Smooth muscle cell (in vitro differentiated cells): ENCODE measurements at regions not wholly inside any gene's neighbourhood (a gene's known extent, or its start where the extent isn't known, plus 50 kb on each side); places are given as distances from the start of the nearest gene placed in this dataset.
"Not testable (repeated sequence)": the region's sequence is repeated elsewhere in the genome, so short reads cannot be mapped to it uniquely, and the experiment has no call there.

ENCODE experiments used
- DNase-seq: peaks from one replicate; lab custom pipeline; 2025; ENCODE audit not compliant: unreplicated experiment; lab: John Stamatoyannopoulos, UW
- H2AFZ ChIP-seq: fragments of 200-600 bp; sonication (generic); 2 replicates; pipeline ENCODE4 v1.6.0; 2016; ENCODE audit warnings: antibody characterized with exemption, low read depth, mild to moderate bottlenecking
- H3F3A ChIP-seq: fragments of 200-600 bp; sonication (generic); 2 replicates; pipeline ENCODE4 v1.6.0; 2017; ENCODE audit warnings: antibody characterized with exemption, low read depth
- H3K27ac ChIP-seq: fragments of 200-600 bp; sonication (generic); 2 replicates; pipeline ENCODE4 v1.5.1; 2016; ENCODE audit warnings: low read depth, mild to moderate bottlenecking
- H3K27me3 ChIP-seq: fragments of 200-600 bp; sonication (generic); 2 replicates; pipeline ENCODE4 v1.6.1; 2016; ENCODE audit warnings: low read depth, mild to moderate bottlenecking
- H3K36me3 ChIP-seq: fragments of 200-600 bp; sonication (generic); 2 replicates; pipeline ENCODE4 v1.5.1; 2016; ENCODE audit warnings: low read depth
- H3K4me1 ChIP-seq: fragments of 200-600 bp; sonication (generic); 2 replicates; pipeline ENCODE4 v1.5.1; 2016; ENCODE audit warnings: low read depth
- H3K4me2 ChIP-seq: fragments of 200-600 bp; sonication (generic); 2 replicates; pipeline ENCODE4 v1.6.0; 2016; ENCODE audit warnings: mild to moderate bottlenecking
- H3K4me3 ChIP-seq: fragments of 200-600 bp; sonication (generic); 2 replicates; pipeline ENCODE4 v1.5.1; 2016; ENCODE audit warnings: mild to moderate bottlenecking
- H3K79me2 ChIP-seq: fragments of 200-600 bp; sonication (generic); 2 replicates; pipeline ENCODE4 v1.6.0; 2016; ENCODE audit warnings: low read depth, mild to moderate bottlenecking
- H3K9ac ChIP-seq: fragments of 200-600 bp; sonication (generic); 2 replicates; pipeline ENCODE4 v1.6.0; 2016; ENCODE audit warnings: low read depth
- H3K9me3 ChIP-seq: fragments of 200-600 bp; sonication (generic); replicated peaks from 2 replicates; pipeline ENCODE4 v1.5.1; 2016; ENCODE audit warnings: low read depth
- H4K20me1 ChIP-seq: fragments of 200-600 bp; sonication (generic); 2 replicates; pipeline ENCODE4 v1.6.0; 2016; ENCODE audit warnings: low read depth
- WGBS: methylation state at CpG from one replicate; pipeline ENCODE4 v1.1.7; 2016; ENCODE audit warnings: low lambda C conversion rate; 5-methylcytosine and 5-hydroxymethylcytosine counted together
- TF ChIP-seq, protein P1 (sequence below): fragments of 200-600 bp; sonication (generic); IDR thresholded peaks from 2 replicates; pipeline ENCODE4 v1.5.1; 2017; ENCODE audit warnings: borderline replicate concordance, mild to moderate bottlenecking, antibody characterized with exemption; ENCODE audit not compliant: insufficient read depth, poor library complexity, severe bottlenecking

DNA sequence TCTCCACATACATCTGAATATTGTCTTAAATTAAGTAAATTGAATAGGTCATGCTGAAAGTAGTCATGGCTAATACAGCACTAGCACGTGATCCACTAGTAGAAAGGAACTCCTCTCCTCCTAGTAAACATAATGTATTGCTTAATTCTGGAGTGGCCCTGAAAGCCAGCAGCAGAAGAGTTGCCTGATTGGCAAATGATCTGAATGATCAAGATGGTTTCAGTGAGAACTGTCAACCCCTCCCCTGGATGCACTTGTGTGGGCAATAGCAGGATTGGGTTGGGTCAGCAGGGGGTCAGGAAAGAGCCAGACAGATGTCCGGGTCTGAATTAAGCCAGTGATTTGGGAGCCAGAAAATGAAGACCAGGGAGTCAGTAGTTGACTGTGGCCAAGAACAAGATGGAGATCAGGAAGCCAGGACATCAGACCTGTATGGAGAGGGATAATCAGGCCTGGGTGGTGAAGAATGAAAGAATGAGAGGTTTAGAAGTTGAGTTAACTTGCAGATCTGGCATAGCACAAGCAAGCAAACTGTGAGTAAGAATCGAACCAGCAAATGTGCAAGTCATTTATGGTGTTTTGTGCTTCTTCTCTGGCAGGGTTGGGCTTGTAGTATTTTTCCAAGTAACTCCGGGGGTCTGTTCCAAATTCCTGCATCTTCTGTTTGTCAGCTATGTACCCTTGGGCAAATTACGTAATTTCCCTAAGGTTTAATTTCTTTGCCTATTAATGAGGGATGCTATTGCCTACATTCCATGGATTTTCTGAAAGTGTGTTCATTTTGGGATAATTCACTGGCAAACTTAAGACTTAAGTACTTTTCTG lies 304.9 kb downstream of the CD109 start:
- Histone ChIP-seq H3K4me2 (no peak overlapping the region), H3K79me2 (no peaks in the 10 kb centered on the region), H4K20me1 (no peaks in the 10 kb centered on the region), H3K4me1 (no peaks in the 10 kb centered on the region), H3K27me3 (no peaks in the 10 kb centered on the region), H3K27ac (no peak overlapping the region), H3K4me3 (no peak overlapping the region), H2AFZ (no peak overlapping the region), H3F3A (no peaks in the 10 kb centered on the region), H3K9me3 (no peaks in the 10 kb centered on the region), H3K9ac (no peak overlapping the region), H3K36me3 (no peaks in the 10 kb centered on the region)
- TF ChIP-seq, protein P1, sequence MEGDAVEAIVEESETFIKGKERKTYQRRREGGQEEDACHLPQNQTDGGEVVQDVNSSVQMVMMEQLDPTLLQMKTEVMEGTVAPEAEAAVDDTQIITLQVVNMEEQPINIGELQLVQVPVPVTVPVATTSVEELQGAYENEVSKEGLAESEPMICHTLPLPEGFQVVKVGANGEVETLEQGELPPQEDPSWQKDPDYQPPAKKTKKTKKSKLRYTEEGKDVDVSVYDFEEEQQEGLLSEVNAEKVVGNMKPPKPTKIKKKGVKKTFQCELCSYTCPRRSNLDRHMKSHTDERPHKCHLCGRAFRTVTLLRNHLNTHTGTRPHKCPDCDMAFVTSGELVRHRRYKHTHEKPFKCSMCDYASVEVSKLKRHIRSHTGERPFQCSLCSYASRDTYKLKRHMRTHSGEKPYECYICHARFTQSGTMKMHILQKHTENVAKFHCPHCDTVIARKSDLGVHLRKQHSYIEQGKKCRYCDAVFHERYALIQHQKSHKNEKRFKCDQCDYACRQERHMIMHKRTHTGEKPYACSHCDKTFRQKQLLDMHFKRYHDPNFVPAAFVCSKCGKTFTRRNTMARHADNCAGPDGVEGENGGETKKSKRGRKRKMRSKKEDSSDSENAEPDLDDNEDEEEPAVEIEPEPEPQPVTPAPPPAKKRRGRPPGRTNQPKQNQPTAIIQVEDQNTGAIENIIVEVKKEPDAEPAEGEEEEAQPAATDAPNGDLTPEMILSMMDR = no peak
- no peak for DNase-seq
- 88% methylated on average over 5 of the region's 5 CpGs for WGBS

GRCh38 chr6:73990609-73991238 lies 294.7 kb downstream of the CD109 start:
- H3K36me3 ChIP-seq, H3K79me2 ChIP-seq, H3K9ac ChIP-seq, H3K9me3 ChIP-seq, H4K20me1 ChIP-seq, DNase-seq, H2AFZ ChIP-seq, H3K4me1 ChIP-seq, H3F3A ChIP-seq, H3K27ac ChIP-seq, H3K4me2 ChIP-seq, H3K27me3 ChIP-seq, H3K4me3 ChIP-seq: not testable (repeated sequence)
- WGBS = 96% methylated on average over 30 of the region's 30 CpGs

- Histone ChIP-seq H3K79me2 (no peaks in the 10 kb centered on the region), H4K20me1 (no peaks in the 10 kb centered on the region), H3K36me3 (no peaks in the 10 kb centered on the region), H3K9ac (no peak overlapping the region), H2AFZ (no peak overlapping the region), H3K4me2 (no peak overlapping the region), H3K9me3 (no peaks in the 10 kb centered on the region), H3K27ac (no peak overlapping the region), H3K27me3 (no peaks in the 10 kb centered on the region), H3K4me1 (no peaks in the 10 kb centered on the region), H3K4me3 (no peak overlapping the region), H3F3A (peaks cover 4% of the 10 kb centered on the region)
- DNase-seq = no peak
- TF ChIP-seq, protein P1 = no peak
- WGBS = 76% methylated on average over 3 of the region's 3 CpGs
Measured at GRCh38 chr6:73989428-73989827, 293.4 kb downstream of the CD109 start.

DNA sequence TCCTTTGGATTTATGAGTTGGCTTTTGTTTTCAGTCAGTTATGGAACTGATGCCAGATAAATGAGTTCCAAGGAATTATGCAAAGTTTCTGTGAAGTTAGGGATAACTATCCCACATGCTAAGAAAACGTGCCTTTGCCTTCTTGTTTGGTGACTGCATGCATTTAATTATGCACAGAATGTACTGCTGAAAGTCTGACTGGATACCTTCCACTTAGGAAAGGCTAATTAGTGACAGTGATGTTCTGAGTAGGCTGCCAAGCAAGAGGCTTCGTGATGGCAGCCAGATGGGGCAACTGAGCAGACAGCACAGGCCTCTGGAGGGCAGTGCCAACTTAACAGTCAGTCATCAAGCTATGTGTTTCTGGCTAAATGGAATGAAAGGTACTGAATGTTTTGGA lies 289.9 kb downstream of the CD109 start:
- no peaks in the 10 kb centered on the region for H3K36me3 ChIP-seq
- DNase-seq = no peak
- TF ChIP-seq, protein P1 = no peak
- no peak overlapping the region for H2AFZ ChIP-seq
- H3K27me3 ChIP-seq = no peaks in the 10 kb centered on the region
- no peaks in the 10 kb centered on the region for H4K20me1 ChIP-seq
- H3F3A ChIP-seq = peaks cover 5% of the 10 kb centered on the region
- no peak overlapping the region for H3K27ac ChIP-seq
- H3K4me1 ChIP-seq = no peaks in the 10 kb centered on the region
- H3K4me3 ChIP-seq = no peak overlapping the region
- WGBS = 54% methylated on average over 2 of the region's 2 CpGs
- no peak overlapping the region for H3K9ac ChIP-seq
- H3K4me2 ChIP-seq = no peak overlapping the region
- H3K9me3 ChIP-seq = no peaks in the 10 kb centered on the region
- H3K79me2 ChIP-seq = no peaks in the 10 kb centered on the region
